Transverse colon (tissue), 4 donors: ENCODE measurements at regions not wholly inside any gene's neighbourhood (a gene's known extent, or its start where the extent isn't known, plus 50 kb on each side); places are given as distances from the start of the nearest gene placed in this dataset.

Experiments used
- CTCF ChIP-seq, 5 experiments: fragments of 200-600 bp in 3 of 5; fragments of 450-650 bp in 2 of 5; sonication (generic) in 3 of 5; IDR thresholded peaks; 1 replicate in 2 of 5; 2 replicates in 3 of 5; pipeline ENCODE4 v1.5.1; 2016 to 2017; ENCODE audit warnings: antibody characterized with exemption in 5 of 5, inconsistent platforms in 3 of 5, mild to moderate bottlenecking in 2 of 5, moderate library complexity in 1 of 5
- EP300 ChIP-seq: sonication (generic); formaldehyde crosslinking; IDR thresholded peaks from one replicate; pipeline ENCODE4 v1.6.1; 2017; ENCODE audit warnings: antibody characterized with exemption, low read depth
- POLR2A ChIP-seq: fragments of 450-650 bp; IDR thresholded peaks from one replicate; pipeline ENCODE4 v1.6.1; 2016; ENCODE audit warnings: antibody characterized with exemption, mild to moderate bottlenecking, moderate library complexity
- POLR2AphosphoS5 ChIP-seq, 3 donors: sonication (generic); formaldehyde crosslinking; IDR thresholded peaks; one replicate each; pipeline ENCODE4 v1.6.1; 2016; ENCODE audit warnings: antibody characterized with exemption in 3 of 3

- TF ChIP-seq CTCF (IDR thresholded peaks at IDR 0.05) (no peak), EP300 (no peak), POLR2A (no peak), POLR2AphosphoS5 (IDR thresholded peaks at IDR 0.05) (no peak)
These were observed 64.0 kb upstream of the ACSL1 start for GRCh38 chr4:184889666-184890335.
